ENCODE measurements at regions not wholly inside any gene's neighbourhood (a gene's known extent, or its start where the extent isn't known, plus 50 kb on each side); places are given as distances from the start of the nearest gene placed in this dataset.

DNA sequence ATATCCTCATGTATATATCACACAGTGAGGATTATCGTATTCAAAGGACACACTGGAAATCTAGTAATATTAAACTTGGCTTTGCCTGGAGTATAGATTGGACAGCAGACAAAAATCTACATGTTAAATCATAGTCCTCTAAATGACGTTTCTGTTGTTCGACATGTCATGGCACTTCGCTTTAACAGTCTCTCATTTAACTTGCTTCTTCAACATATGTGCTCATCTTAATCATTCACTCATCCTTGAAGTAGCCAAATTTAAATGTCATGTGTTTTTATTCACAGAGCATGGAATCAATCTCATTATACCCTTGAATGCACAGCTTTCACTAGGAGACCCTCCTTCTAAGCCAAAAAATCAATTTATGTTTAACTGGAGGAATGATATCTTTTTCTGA, 417.0 kb upstream of the CNTN6 start:
- Histone ChIP-seq H3K23ac (ENCODE audit: insufficient read length) (no peak overlapping the region), H3K27me3 (replicated peaks in 1 of 4; ENCODE audit: control insufficient read depth in 3 of 4, extremely low read depth in 1 of 4, insufficient read depth in 3 of 4, low read length in 3 of 4) (no peaks in the 10 kb centered on the region), H4K8ac (ENCODE audit: extremely low read depth, insufficient read depth, low read length) (no peak overlapping the region), H2BK12ac (ENCODE audit: low read depth, low read length) (no peak overlapping the region), H3K27ac (ENCODE audit: low read depth, low read length) (no peak overlapping the region), H3K18ac (ENCODE audit: extremely low read depth, low read length) (no peak overlapping the region), H2BK15ac (ENCODE audit: low read length) (no peak overlapping the region), H3K4ac (replicated peaks; ENCODE audit: insufficient read length, low read depth, low read length) (no peak overlapping the region), H3K9ac (replicated peaks in 1 of 4; ENCODE audit: extremely low read depth in 1 of 4, low read depth in 3 of 4, low read length in 3 of 4) (no peak overlapping the region), H2AK5ac (ENCODE audit: low read depth, low read length) (no peak overlapping the region), H3K9me3 (ENCODE audit: insufficient read depth in 2 of 2, low read depth in 1 of 2, low read length in 1 of 2) (no peaks in the 10 kb centered on the region), H2BK5ac (ENCODE audit: low read depth, low read length) (no peak overlapping the region), H3K79me1 (ENCODE audit: low read depth, low read length) (no peaks in the 10 kb centered on the region), H3K4me2 (ENCODE audit: insufficient read depth in 1 of 2, low read depth in 2 of 2, low read length in 2 of 2) (no peak overlapping the region), H4K20me1 (replicated peaks in 1 of 2; ENCODE audit: control insufficient read depth in 1 of 2, insufficient read depth in 2 of 2, low read length in 2 of 2) (no peaks in the 10 kb centered on the region), H2BK20ac (ENCODE audit: low read length) (no peak overlapping the region), H4K5ac (ENCODE audit: insufficient read length, low read depth, low read length) (no peak overlapping the region), H2AFZ (ENCODE audit: low read length) (no peak overlapping the region), H3K23me2 (ENCODE audit: low read depth, low read length) (no peaks in the 10 kb centered on the region), H3K56ac (replicated peaks; ENCODE audit: insufficient read length, low read depth, low read length) (no peak overlapping the region), H3K79me2 (ENCODE audit: control insufficient read depth in 1 of 2, insufficient read depth in 2 of 2, low read length in 2 of 2) (no peaks in the 10 kb centered on the region), H3K4me1 (replicated peaks in 1 of 4; ENCODE audit: control insufficient read depth in 3 of 4, insufficient read depth in 4 of 4, low read length in 3 of 4) (no peaks in the 10 kb centered on the region), H3K14ac (ENCODE audit: insufficient read length) (no peak overlapping the region), H3K36me3 (ENCODE audit: control insufficient read depth in 2 of 4, insufficient read depth in 4 of 4, low read length in 3 of 4) (no peaks in the 10 kb centered on the region), H2BK120ac (replicated peaks; ENCODE audit: low read depth, low read length) (no peak overlapping the region), H4K91ac (replicated peaks; ENCODE audit: insufficient read length, low read length) (no peak overlapping the region), H3K4me3 (ENCODE audit: extremely low read depth in 1 of 4, insufficient read depth in 2 of 4, low read depth in 3 of 4, low read length in 4 of 4) (no peak overlapping the region)
- WGBS, 2 experiments (ENCODE audit: extremely low coverage in 1 of 2, insufficient coverage in 1 of 2, insufficient read length in 1 of 2, insufficient replicate concordance in 2 of 2, low coverage in 1 of 2, low lambda C conversion rate in 2 of 2, missing lambda C conversion rate in 1 of 2): 89% methylated on average over 4 of the region's 4 CpGs; no CpG with 5 or more reads in 1 of the 2 experiments
- CTCF ChIA-PET (ENCODE audit: partially characterized antibody): interaction anchor here (0.9 to 1.1 kb wide), 2 partner anchors 16 to 194 kb away, joined by 3 to 4 read pairs; no protein-coding TSS in a partner anchor
- DNase-seq (ENCODE audit: low read depth in 1 of 2, low spot score in 2 of 2) (no peak), FAIRE-seq (no peak)
- POLR2A ChIA-PET (ENCODE audit: partially characterized antibody): no interaction called here
- TF ChIP-seq BCL11A (IDR thresholded peaks at IDR 0.05; ENCODE audit: low read depth in 2 of 2, low read length in 2 of 2) (no peak), RBBP5 (IDR thresholded peaks at IDR 0.05; ENCODE audit: borderline replicate concordance, low read depth, low read length) (no peak), PHF8 (conservative IDR thresholded peaks at IDR 0.05; ENCODE audit: low read depth, low read length) (no peak), CHD1 (IDR thresholded peaks at IDR 0.05; ENCODE audit: low read depth, low read length) (no peak), POLR2A (IDR thresholded peaks at IDR 0.05; ENCODE audit: control extremely low read depth in 1 of 2, low read depth in 2 of 2, low read length in 2 of 2) (no peak), KDM4A (IDR thresholded peaks at IDR 0.05; ENCODE audit: low read depth, low read length, severe bottlenecking) (no peak), MAFK (IDR thresholded peaks at IDR 0.05; ENCODE audit: low read depth, low read length) (no peak), JUN (IDR thresholded peaks at IDR 0.05; ENCODE audit: low read depth, low read length) (no peak), BRCA1 (IDR thresholded peaks at IDR 0.05; ENCODE audit: low read depth, low read length) (no peak), SRF (IDR thresholded peaks at IDR 0.05; ENCODE audit: low read depth, low read length) (no peak), TAF7 (optimal IDR thresholded peaks at IDR 0.05; ENCODE audit: borderline replicate concordance, low read depth, low read length) (no peak), TCF12 (IDR thresholded peaks at IDR 0.05; ENCODE audit: low read depth, low read length) (no peak)
- TF ChIP-seq, protein P1, sequence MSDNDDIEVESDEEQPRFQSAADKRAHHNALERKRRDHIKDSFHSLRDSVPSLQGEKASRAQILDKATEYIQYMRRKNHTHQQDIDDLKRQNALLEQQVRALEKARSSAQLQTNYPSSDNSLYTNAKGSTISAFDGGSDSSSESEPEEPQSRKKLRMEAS (IDR thresholded peaks at IDR 0.05): no peak

All from H1 (cell line).